Erythroblast (primary cell): ENCODE measurements at regions not wholly inside any gene's neighbourhood (a gene's known extent, or its start where the extent isn't known, plus 50 kb on each side); places are given as distances from the start of the nearest gene placed in this dataset.

Experiments
- GATA1 ChIP-seq: IDR thresholded peaks from 2 replicates; pipeline ENCODE4 v1.6.1; 2011; ENCODE audit warnings: low read depth, mild to moderate bottlenecking, control low read depth, low read length, moderate library complexity
- POLR2A ChIP-seq: IDR thresholded peaks from 2 replicates; pipeline ENCODE4 v1.6.1; 2011; ENCODE audit warnings: mild to moderate bottlenecking, low read length

DNA sequence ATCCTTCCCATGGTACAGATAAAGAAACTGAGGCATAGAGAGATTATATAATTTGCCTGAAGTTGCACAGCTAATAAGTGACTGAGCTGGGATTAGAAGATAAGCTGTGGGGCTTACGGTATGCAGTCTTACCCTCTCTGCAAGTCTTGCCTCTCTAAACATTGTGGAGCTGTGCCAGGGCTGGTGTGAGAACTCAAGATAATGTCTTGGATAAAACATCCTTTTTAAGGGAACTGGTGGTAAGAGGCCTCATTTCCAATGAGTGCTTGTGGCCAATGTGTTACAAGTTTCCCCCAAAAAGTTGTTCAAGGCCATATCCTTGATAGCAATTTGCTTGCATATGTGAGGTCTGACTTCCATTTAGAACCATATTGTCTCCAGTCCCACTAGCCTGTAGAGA lies 84.3 kb upstream of the ETAA1 start:
- no peak for TF ChIP-seq POLR2A
- TF ChIP-seq GATA1, result no peak
